Right renal cortex interstitium (tissue), 3 donors: ENCODE measurements at regions not wholly inside any gene's neighbourhood (a gene's known extent, or its start where the extent isn't known, plus 50 kb on each side); places are given as distances from the start of the nearest gene placed in this dataset.
"Not testable (repeated sequence)": the region's sequence is repeated elsewhere in the genome, so short reads cannot be mapped to it uniquely, and the experiment has no call there.

Experiments used
- DNase-seq, 3 donors: peaks; one replicate each; pipeline ENCODE4 v3.0.0-alpha.2; 2013; ENCODE audit warnings: low read depth in 3 of 3, low spot score in 2 of 3

DNA sequence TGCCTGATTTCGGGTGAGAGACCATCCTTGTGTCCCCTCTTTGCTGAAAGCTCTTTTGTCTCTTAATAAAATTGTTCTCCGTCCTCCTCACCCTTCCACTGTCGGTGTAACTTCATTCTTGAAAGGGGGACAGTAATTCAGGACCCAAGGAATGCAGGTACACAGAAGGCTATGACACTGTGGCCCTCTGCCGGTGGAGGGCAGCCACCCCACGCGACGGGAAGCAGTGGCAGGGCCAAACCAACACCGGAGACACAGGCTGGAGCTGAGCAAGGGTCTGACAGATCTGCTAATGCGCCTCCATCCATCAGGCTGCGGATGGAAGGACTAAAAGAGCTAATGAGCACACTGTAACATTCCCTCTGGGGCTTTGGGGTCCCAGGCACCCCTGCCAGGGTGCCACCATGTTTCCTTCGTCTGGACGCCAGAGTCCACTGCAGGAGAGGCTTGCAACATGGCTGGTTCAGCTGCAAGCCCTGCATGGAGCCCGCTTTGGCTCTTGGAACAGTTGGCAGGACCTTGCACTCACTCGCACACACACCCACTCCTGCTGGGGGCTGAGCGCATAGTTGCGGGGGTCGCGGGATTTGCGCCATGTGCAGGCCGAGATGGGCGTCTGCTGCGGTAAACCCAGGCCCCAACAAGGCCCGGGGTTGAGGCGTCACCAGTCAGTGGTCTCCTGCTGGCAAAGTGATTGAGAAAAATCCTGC, 544.1 kb upstream of the CDH7 start:
- DNase-seq = no peak

DNA sequence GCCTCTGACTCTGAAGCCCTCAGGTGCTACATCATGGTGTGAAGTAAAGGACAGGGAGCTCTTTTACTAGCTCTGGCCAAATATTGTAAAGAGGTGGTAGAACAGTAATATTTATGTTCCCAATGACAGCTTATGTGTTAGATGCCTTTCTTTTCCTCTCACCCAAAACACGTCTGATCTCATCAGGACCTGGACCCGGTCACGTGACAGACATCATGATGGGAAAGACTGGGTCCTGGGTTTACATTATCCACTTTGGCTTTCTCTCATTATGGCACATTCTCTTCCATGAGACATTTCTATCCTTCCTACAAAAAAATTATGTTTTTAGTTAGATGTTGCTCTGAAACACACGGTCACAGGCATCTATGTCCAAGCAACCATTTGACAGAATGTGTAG, 548.7 kb upstream of the CDH7 start:
- no peak for DNase-seq

DNA sequence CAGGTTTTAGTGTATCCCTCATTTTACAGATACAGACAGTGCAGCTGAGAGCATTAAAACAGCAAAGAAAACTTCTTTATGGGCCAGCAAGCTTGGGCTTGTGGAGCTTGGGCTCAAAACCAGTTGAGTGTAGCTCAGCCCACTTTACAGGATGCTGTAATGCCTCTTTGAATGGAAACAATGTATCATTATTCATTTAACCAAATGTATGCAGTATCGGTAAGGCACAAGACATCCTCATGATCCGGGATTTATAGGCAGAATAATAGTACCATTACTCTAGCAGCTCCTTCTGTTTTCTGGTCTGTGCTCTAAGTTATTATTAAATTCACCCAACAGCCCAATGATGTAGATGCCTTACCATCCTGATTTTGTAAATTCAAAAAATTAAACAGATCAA, 575.1 kb upstream of the CDH7 start:
- DNase-seq = no peak

DNA sequence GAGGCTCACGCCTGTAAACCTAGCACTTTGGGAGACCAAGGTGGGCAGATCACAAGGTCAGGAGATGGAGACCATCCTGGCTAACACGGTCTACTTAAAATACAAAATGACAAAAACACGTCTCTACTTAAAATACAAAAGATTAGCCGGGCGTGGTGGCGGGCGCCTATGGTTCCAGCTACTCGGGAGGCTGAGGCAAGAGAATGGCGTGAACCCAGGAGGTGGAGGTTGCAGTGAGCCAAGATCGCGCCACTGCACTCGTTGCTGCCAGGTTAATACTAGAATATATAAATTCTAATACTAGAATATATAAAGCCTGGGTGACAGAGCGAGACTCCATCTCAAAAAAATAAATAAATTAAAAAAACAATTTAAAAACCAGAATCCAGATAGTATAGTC, 588.7 kb upstream of the CDH7 start:
- not testable (repeated sequence) for DNase-seq

DNA sequence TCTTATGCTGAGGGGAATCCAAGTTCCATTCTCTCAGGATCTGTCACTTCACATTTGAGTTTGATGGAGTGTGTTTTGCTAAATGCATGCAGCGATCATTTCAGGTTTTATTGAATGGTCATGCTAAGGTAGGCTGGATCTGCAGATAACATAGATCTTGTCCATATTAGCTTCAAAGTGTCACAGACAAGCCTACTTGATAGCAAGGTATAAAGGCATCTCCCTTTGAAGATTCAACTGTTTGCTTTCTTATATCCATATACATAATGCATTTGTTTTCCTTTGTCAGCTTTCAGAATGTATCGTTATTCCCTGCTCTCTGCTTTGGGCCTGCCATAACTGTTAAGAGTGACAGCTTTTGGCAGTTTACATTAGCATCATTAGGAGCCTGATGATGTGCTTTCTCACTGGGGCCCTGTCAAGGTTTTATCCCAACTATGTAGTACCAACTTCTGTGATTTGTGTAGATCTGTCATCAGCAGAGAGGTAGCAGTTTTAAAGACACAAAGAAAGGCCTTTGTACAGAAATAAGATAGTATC, 604.3 kb upstream of the CDH7 start:
- DNase-seq = no peak

DNA sequence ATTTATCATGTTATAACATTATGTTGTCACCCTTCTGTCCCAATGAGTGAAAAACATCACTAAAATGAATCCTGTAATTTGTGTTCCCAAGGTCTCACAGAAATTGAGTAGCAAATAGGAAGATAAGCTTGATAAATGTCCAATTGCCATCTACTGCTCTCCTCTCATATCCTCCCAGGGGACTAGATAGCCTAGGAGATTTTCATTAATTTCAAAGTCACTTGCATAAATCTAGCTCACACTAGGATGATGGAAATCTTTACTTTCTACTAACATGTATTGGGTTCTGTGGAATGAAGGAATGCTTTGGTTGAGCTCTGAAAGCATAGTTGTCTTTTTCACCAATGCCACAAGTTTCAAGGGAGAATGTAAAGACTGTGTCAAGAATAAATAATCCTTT, 605.5 kb upstream of the CDH7 start:
- no peak for DNase-seq

DNA sequence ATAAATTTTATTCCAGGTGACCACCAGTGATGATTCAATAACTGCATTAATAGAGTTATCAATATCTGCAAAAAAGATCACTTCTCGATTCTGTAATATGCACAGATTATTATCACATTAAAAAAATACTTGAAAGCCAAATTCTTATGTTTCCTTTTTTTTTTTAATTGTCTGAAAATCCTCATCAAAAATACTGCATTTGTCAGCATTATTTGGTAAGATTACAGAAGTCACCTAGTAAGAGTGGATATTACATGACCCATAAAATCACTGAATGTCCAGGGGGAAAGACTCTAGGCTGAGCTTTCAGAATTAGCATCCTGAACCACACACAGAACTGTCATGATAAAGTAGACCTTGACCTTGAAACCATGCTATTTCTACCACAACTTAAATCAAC, 617.2 kb upstream of the CDH7 start:
- no peak for DNase-seq

DNA sequence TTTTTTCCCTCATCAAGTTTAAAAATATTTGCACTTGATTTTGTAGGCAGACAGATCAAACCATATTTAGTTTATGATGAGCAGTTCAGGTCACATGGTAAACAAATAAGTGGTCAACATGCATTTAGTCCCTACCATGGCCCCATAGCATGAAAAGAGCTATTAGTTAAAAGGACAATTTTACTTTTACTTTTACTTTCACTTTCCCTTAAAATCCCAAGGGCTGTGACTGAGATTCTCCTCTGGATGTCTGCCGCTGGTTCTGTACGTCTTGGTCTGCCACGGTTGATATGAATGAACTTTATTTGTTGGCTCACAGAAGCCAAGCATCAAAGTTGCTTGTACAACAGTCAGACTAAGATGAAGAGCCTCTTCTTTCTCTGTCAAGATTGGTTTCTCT, 626.2 kb upstream of the CDH7 start:
- DNase-seq = no peak

DNA sequence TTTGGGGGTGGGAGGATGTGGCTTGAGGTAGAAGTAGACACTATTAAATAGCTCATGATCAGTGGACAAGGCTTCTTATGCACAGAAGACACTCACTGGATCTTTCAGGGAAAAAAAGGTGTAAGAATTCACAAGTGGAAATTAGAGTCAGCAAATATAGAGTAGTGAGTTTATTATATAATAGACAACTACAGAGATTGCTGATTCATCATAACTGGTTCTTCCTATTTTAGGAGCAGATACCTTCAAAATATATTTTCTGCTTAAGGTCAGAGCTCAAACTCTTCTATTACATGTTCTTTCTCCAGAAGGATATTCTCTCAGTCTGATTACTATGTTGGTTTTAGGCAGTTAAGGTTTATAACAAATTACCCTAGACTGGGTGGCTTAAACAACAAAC, 646.9 kb upstream of the CDH7 start:
- no peak for DNase-seq

DNA sequence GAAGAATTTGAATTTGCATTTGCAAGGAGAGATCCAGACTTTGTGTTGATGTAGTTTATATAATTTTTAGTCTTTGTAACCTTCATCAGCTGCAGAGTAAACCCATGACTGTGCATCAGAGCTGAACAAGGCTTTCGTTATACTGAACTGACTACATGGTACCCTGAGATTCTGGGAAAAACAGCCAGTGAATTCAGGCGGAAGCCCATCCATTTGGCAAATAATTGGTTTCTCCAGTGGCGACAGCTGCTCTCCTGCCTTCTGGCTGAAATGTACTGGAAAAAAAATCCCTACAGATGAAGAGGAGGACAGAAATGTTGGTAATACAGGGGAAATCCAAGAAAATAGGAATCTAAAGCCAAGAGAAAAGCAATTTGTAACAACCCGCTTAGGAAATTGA, 657.5 kb upstream of the CDH7 start:
- no peak for DNase-seq

GRCh38 chr18:65091744-65092329, 659.0 kb upstream of the CDH7 start:
- peak in 2 of 3 donors; percentile 7 to 10 for DNase-seq

DNA sequence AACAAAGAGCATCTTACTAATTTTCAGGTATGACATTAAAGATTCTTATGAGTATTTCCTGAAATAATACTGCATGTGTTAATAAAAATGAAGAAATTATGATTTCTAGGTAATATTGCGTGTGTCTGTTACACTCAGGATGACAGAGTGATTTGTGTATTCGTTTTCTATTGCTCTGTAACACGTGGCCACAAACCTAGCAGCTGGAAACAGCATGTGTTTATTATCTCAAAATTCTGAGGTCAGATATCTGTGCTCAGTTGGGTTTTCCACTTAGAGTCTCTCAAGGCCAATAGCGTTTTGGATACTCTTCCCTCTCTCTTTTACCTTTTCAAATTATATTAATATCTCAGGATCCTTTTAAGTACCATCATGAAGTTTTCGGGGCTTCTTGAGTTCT, 667.9 kb upstream of the CDH7 start:
- no peak for DNase-seq

- DNase-seq = no peak
These were observed 669.0 kb upstream of the CDH7 start for GRCh38 chr18:65081786-65082185.

- no peak for DNase-seq
These were observed 677.7 kb upstream of the CDH7 start for GRCh38 chr18:65073060-65073550.

- DNase-seq = no peak
These were observed 693.3 kb upstream of the CDH7 start for GRCh38 chr18:65057439-65058083.

DNA sequence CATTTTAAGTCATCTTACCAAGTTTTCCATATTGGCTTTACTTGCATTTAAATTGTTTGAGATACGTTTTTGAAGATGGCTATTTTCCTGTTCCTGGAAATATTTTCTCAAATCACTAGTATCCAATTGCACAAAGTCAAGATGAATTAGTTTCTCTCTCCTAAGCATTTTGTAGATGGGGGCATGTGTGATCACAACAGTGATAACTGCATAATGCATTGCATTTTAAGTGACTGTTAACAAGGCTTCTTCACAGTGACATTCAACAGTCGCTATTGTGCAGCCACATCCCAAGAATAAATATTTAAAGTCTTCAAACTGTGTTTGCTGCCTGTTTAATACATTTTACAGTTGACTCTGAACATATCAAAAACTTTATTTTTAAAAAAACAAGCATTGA, 694.2 kb upstream of the CDH7 start:
- DNase-seq = no peak

DNA sequence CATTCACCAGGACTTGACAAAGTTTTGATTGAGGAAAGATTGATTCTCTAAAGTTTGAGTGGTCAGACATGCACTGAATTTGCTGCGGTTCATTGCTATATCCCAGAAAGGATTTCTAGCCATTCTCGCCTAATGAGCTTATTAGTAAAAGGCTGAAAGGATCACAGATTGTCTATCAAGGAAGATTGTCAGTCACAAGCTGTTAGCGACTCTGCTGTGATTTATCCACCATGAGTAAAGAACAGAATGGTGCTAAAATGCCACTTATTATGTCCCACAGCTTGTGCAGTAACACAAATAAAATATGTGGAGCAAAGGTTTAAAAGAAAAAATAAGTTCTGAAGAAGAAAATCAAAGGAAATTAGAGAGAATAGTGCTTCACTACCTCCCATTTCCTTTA, 701.2 kb upstream of the CDH7 start:
- no peak for DNase-seq

GRCh38 chr18:65039578-65039977, 711.2 kb upstream of the CDH7 start:
- DNase-seq = no peak

DNA sequence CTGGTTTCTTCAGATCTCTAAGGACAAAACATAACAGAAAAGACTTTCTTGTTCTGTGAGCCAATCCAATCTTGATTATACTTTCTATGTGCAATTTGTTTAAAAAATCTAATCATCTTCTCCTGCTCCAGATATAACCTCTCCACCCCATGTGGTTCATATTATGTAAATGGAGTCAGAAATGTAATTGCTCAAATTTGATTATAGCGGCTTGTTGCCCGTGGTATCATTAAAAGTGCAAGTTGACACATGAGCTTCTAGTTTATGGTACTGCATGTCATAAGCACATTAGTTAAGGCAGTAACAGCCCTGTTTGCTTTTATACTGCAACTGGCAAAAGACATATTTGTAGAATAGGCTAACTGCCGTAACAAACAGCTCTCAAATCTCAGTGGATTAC, 715.1 kb upstream of the CDH7 start:
- DNase-seq = no peak

GRCh38 chr18:65025756-65026155, 725.1 kb upstream of the CDH7 start:
- no peak for DNase-seq

GRCh38 chr18:65021021-65021420, 729.8 kb upstream of the CDH7 start:
- no peak for DNase-seq

- DNase-seq = no peak
These were observed 732.6 kb upstream of the CDH7 start for GRCh38 chr18:65018184-65018583.
